Muscle layer of duodenum (tissue), 2 donors: ENCODE measurements at regions not wholly inside any gene's neighbourhood (a gene's known extent, or its start where the extent isn't known, plus 50 kb on each side); places are given as distances from the start of the nearest gene placed in this dataset.

Source experiments
- H3K27ac ChIP-seq: one replicate; pipeline ENCODE4 v1.7.0; 2013; ENCODE audit warnings: mild to moderate bottlenecking, low read length
- H3K27me3 ChIP-seq: one replicate; pipeline ENCODE4 v1.7.0; 2013; ENCODE audit warnings: low read depth, mild to moderate bottlenecking, control low read depth, low read length
- H3K36me3 ChIP-seq, 2 donors: one replicate each; pipeline ENCODE4 v1.7.0; 2013; ENCODE audit warnings: low read length in 2 of 2, control low read depth in 1 of 2, mild to moderate bottlenecking in 1 of 2; ENCODE audit not compliant: insufficient read depth in 2 of 2, control insufficient read depth in 1 of 2
- H3K4me1 ChIP-seq, 2 donors: one replicate each; pipeline ENCODE4 v1.7.0; 2013; ENCODE audit warnings: low read length in 2 of 2, mild to moderate bottlenecking in 2 of 2, control low read depth in 1 of 2, moderate library complexity in 1 of 2; ENCODE audit not compliant: insufficient read depth in 2 of 2, control insufficient read depth in 1 of 2
- H3K4me3 ChIP-seq, 2 donors: one replicate each; pipeline ENCODE4 v1.7.0; 2013; ENCODE audit warnings: low read length in 2 of 2, low read depth in 1 of 2, mild to moderate bottlenecking in 1 of 2
- H3K9me3 ChIP-seq, 2 donors: one replicate each; pipeline ENCODE4 v1.7.0; 2013; ENCODE audit warnings: low read length in 2 of 2, control low read depth in 1 of 2, mild to moderate bottlenecking in 1 of 2; ENCODE audit not compliant: control insufficient read depth in 1 of 2
- donor health status: healthy.

GRCh38 chr13:44007451-44007850, 127.7 kb downstream of the LACC1 start:
- H3K27ac ChIP-seq, result no peak overlapping the region
- H3K9me3 ChIP-seq, result no peaks in the 10 kb centered on the region
- no peaks in the 10 kb centered on the region for H3K27me3 ChIP-seq
- peaks cover 0 to 9% of the 10 kb centered on the region in 2 donors for H3K4me1 ChIP-seq
- no peaks in the 10 kb centered on the region for H3K36me3 ChIP-seq
- no peak overlapping the region for H3K4me3 ChIP-seq

- H3K27me3 ChIP-seq, result no peaks in the 10 kb centered on the region
- H3K27ac ChIP-seq, result no peak overlapping the region
- no peaks in the 10 kb centered on the region for H3K36me3 ChIP-seq
- H3K4me1 ChIP-seq, result peaks cover 0 to 16% of the 10 kb centered on the region in 2 donors
- H3K9me3 ChIP-seq, result no peaks in the 10 kb centered on the region
- H3K4me3 ChIP-seq, result no peak overlapping the region
These were observed 131.3 kb downstream of the LACC1 start for GRCh38 chr13:44011036-44011435.

- H3K36me3 ChIP-seq, result no peaks in the 10 kb centered on the region
- no peaks in the 10 kb centered on the region for H3K27me3 ChIP-seq
- H3K9me3 ChIP-seq, result no peaks in the 10 kb centered on the region
- peaks cover 0 to 12% of the 10 kb centered on the region in 2 donors for H3K4me1 ChIP-seq
- no peak overlapping the region for H3K27ac ChIP-seq
- H3K4me3 ChIP-seq, result no peak overlapping the region
These were observed 133.4 kb downstream of the LACC1 start for GRCh38 chr13:44012910-44013757.

DNA sequence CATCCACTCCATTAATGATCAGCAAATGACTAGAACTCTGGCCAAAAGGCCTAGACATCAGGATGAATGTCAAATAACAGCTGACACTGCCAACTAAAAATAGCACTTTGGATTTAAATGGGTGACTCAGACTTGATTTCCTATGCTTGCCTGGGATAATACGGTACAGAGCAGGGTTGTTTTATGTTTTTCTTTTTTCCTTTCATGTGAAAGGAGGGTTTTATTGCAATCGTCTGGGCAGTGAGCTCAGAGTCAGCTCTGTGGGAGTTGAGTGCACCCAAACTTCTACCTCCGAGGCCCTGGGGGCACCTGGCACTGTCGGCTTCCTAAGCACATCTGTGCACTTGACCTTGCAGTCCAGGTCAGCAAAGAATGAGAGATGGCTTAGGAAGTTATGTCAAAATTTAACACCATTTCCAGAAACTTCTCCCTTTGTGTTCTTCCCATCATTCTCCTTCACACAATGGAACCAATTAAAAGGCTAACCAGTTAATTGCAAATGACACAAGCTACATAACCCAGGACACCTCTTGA, 134.1 kb downstream of the LACC1 start:
- no peaks in the 10 kb centered on the region for H3K27me3 ChIP-seq
- H3K27ac ChIP-seq, result no peak overlapping the region
- peaks cover 0 to 7% of the 10 kb centered on the region in 2 donors for H3K4me1 ChIP-seq
- H3K4me3 ChIP-seq, result no peak overlapping the region
- H3K9me3 ChIP-seq, result no peaks in the 10 kb centered on the region
- no peaks in the 10 kb centered on the region for H3K36me3 ChIP-seq

DNA sequence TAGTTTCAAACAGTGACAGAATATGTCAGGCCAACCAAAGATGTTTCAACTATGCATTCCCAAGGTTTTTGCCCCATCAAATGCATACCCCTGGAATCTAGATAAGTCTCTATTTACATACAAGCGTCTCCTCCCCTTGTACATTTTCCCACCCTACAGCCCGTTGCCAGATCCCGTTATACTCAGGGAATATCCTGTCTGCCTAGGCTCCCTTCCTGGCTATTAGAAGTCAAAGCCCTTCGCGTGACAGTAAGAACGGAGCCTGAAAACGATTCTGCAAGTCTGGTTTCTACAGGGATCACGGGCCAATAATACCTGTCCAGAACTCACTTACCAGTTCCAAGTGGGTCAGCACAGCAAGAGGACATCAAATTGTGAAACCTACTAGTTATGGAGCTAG, 134.8 kb downstream of the LACC1 start:
- H3K27me3 ChIP-seq, result no peaks in the 10 kb centered on the region
- H3K27ac ChIP-seq, result no peak overlapping the region
- no peaks in the 10 kb centered on the region for H3K9me3 ChIP-seq
- peaks cover 0 to 7% of the 10 kb centered on the region in 2 donors for H3K4me1 ChIP-seq
- no peaks in the 10 kb centered on the region for H3K36me3 ChIP-seq
- no peak overlapping the region for H3K4me3 ChIP-seq

GRCh38 chr13:44015118-44015517, 135.4 kb downstream of the LACC1 start:
- no peak overlapping the region for H3K27ac ChIP-seq
- no peaks in the 10 kb centered on the region for H3K27me3 ChIP-seq
- no peaks in the 10 kb centered on the region for H3K9me3 ChIP-seq
- H3K36me3 ChIP-seq, result no peaks in the 10 kb centered on the region
- H3K4me1 ChIP-seq, result peaks cover 0 to 7% of the 10 kb centered on the region in 2 donors
- no peak overlapping the region for H3K4me3 ChIP-seq

DNA sequence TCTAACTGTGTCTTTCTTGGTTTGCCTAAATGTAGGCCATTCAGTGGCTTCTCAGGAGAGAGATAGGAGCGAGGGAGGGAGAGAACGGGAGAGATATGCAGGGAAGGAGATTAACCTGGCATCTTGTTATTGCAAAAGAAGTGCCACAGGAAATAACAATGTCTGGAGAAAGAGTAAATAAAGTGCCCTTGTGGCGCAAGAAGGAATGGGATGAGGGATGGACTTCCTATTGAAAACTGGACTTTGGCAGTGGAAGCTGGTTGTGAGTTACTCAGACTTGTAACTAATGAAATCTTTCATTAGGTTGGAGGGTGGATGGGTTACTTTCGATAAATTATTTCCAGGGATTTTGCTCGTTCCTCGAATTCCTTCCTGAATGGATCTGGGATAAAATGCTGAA, 136.1 kb downstream of the LACC1 start:
- no peaks in the 10 kb centered on the region for H3K36me3 ChIP-seq
- H3K4me1 ChIP-seq, result peaks cover 0 to 7% of the 10 kb centered on the region in 2 donors
- no peak overlapping the region for H3K4me3 ChIP-seq
- no peaks in the 10 kb centered on the region for H3K9me3 ChIP-seq
- no peaks in the 10 kb centered on the region for H3K27me3 ChIP-seq
- no peak overlapping the region for H3K27ac ChIP-seq

DNA sequence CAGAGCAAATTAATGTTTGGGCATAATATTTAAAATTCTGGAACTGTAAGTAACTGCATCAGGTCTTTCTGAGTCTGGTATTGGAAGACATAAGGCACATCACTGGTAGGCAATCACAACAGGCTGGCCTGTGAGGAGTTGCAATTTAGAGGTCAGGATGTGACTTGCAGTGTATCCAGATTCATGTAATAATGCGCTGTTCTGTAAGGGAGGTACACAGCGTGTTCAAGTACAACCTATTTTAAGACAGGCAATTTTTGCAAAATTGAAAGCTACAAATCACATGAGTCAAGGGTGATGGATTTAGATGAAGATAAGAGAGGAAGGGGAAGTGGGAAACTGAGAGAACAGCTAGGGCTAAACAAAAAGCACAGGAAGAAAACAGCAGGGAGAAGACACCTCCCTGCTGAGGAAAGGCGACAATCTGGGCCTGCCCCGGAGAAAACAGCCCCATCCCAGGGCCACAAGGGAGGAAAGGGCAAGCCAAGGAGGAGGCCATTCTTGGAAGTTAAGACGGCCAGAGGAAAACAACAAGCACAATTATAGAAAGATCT, 138.1 kb downstream of the LACC1 start:
- H3K4me3 ChIP-seq, result no peak overlapping the region
- H3K9me3 ChIP-seq, result no peaks in the 10 kb centered on the region
- H3K27me3 ChIP-seq, result no peaks in the 10 kb centered on the region
- peaks cover 0 to 7% of the 10 kb centered on the region in 2 donors for H3K4me1 ChIP-seq
- H3K36me3 ChIP-seq, result no peaks in the 10 kb centered on the region
- no peak overlapping the region for H3K27ac ChIP-seq

DNA sequence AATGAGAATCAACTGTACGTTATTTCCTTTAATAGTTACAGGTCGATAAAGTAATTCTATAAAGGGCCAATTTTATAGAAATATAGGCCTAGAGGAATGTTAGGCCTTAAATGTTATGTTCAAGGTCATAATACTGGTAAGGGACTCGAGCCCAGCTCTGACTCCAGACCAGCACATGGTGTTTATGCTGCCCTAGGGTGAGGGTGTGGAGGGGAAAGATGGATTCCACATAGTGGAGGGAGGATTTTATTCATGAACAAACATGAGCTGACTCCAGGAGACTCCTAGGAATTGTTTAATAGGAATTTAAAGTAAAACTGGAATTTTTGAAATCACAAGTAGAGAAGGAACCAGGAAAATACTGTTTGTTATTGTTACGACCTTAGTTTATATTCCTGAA, 139.9 kb downstream of the LACC1 start:
- H3K4me1 ChIP-seq, result no peaks in the 10 kb centered on the region
- H3K27ac ChIP-seq, result no peak overlapping the region
- no peaks in the 10 kb centered on the region for H3K9me3 ChIP-seq
- H3K36me3 ChIP-seq, result no peaks in the 10 kb centered on the region
- H3K4me3 ChIP-seq, result no peak overlapping the region
- no peaks in the 10 kb centered on the region for H3K27me3 ChIP-seq

- Histone ChIP-seq H3K27ac (no peak overlapping the region), H3K36me3 (no peaks in the 10 kb centered on the region), H3K9me3 (no peaks in the 10 kb centered on the region), H3K4me1 (no peaks in the 10 kb centered on the region), H3K4me3 (no peak overlapping the region), H3K27me3 (no peaks in the 10 kb centered on the region)
These were observed 141.7 kb downstream of the LACC1 start for GRCh38 chr13:44021422-44021821.

DNA sequence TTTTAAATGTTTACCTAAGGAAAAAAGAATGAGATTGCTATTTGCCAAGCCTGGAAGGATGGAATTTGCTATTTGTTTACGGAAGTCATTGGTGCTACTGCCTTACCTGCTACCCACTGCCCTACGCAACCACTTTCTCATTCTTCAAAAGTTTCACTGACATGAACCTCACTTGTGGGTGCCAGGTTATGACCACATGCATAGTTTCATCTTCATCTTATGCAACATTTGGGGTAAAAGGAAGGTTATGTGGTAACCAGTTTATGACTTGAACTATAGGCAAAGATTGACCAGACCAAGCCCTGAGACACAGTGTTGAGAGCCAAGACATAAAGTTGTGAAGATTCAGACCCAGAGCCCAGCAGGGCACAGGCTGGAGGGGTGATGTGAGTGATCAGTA, 142.5 kb downstream of the LACC1 start:
- Histone ChIP-seq H3K4me3 (no peak overlapping the region), H3K4me1 (no peaks in the 10 kb centered on the region), H3K36me3 (no peaks in the 10 kb centered on the region), H3K9me3 (no peaks in the 10 kb centered on the region), H3K27me3 (no peaks in the 10 kb centered on the region), H3K27ac (no peak overlapping the region)
